ENCODE measurements at regions not wholly inside any gene's neighbourhood (a gene's known extent, or its start where the extent isn't known, plus 50 kb on each side); places are given as distances from the start of the nearest gene placed in this dataset.
"Not testable (repeated sequence)": the region's sequence is repeated elsewhere in the genome, so short reads cannot be mapped to it uniquely, and the experiment has no call there.

GRCh38 chr10:35858676-35859283 is 216.7 kb upstream of the FZD8 start:
- not testable (repeated sequence) for H3K27ac ChIP-seq (ENCODE audit: low read depth, low read length); H3K4me3 ChIP-seq (ENCODE audit: low read length); H3K9ac ChIP-seq (ENCODE audit: low read length); H3K36me3 ChIP-seq (ENCODE audit: control insufficient read depth, insufficient read depth, low read length); H3K27me3 ChIP-seq (ENCODE audit: control insufficient read depth, insufficient read depth, low read length); H3K4me1 ChIP-seq (ENCODE audit: control insufficient read depth, insufficient read depth, low read length)

- Histone ChIP-seq H3K27ac (ENCODE audit: low read depth, low read length) (no peak overlapping the region), H3K27me3 (ENCODE audit: control insufficient read depth, insufficient read depth, low read length) (no peaks in the 10 kb centered on the region), H3K9ac (ENCODE audit: low read length) (no peak overlapping the region), H3K4me3 (ENCODE audit: low read length) (no peak overlapping the region), H3K4me1 (ENCODE audit: control insufficient read depth, insufficient read depth, low read length) (no peaks in the 10 kb centered on the region), H3K36me3 (ENCODE audit: control insufficient read depth, insufficient read depth, low read length) (no peaks in the 10 kb centered on the region)
Observed at GRCh38 chr10:35857860-35858259, 215.8 kb upstream of the FZD8 start.

- Histone ChIP-seq H3K27me3 (ENCODE audit: control insufficient read depth, insufficient read depth, low read length) (no peaks in the 10 kb centered on the region), H3K36me3 (ENCODE audit: control insufficient read depth, insufficient read depth, low read length) (no peaks in the 10 kb centered on the region), H3K27ac (ENCODE audit: low read depth, low read length) (no peak overlapping the region), H3K4me3 (ENCODE audit: low read length) (no peak overlapping the region), H3K9ac (ENCODE audit: low read length) (no peak overlapping the region), H3K4me1 (ENCODE audit: control insufficient read depth, insufficient read depth, low read length) (no peaks in the 10 kb centered on the region)
Observed at GRCh38 chr10:35855155-35855947, 213.3 kb upstream of the FZD8 start.

GRCh38 chr10:35854661-35855060 is 212.6 kb upstream of the FZD8 start:
- Histone ChIP-seq H3K27ac (ENCODE audit: low read depth, low read length) (no peak overlapping the region), H3K4me1 (ENCODE audit: control insufficient read depth, insufficient read depth, low read length) (no peaks in the 10 kb centered on the region), H3K36me3 (ENCODE audit: control insufficient read depth, insufficient read depth, low read length) (no peaks in the 10 kb centered on the region), H3K27me3 (ENCODE audit: control insufficient read depth, insufficient read depth, low read length) (no peaks in the 10 kb centered on the region), H3K4me3 (ENCODE audit: low read length) (no peak overlapping the region), H3K9ac (ENCODE audit: low read length) (no peak overlapping the region)

GRCh38 chr10:35852721-35853120 is 210.6 kb upstream of the FZD8 start:
- Histone ChIP-seq H3K27ac (ENCODE audit: low read depth, low read length) (no peak overlapping the region), H3K9ac (ENCODE audit: low read length) (no peak overlapping the region), H3K4me3 (ENCODE audit: low read length) (no peak overlapping the region), H3K4me1 (ENCODE audit: control insufficient read depth, insufficient read depth, low read length) (no peaks in the 10 kb centered on the region), H3K36me3 (ENCODE audit: control insufficient read depth, insufficient read depth, low read length) (no peaks in the 10 kb centered on the region), H3K27me3 (ENCODE audit: control insufficient read depth, insufficient read depth, low read length) (no peaks in the 10 kb centered on the region)

GRCh38 chr10:35848412-35848811 is 206.3 kb upstream of the FZD8 start:
- H3K4me1 ChIP-seq (ENCODE audit: control insufficient read depth, insufficient read depth, low read length): no peaks in the 10 kb centered on the region
- no peak overlapping the region for H3K4me3 ChIP-seq (ENCODE audit: low read length)
- H3K36me3 ChIP-seq (ENCODE audit: control insufficient read depth, insufficient read depth, low read length): no peaks in the 10 kb centered on the region
- no peak overlapping the region for H3K27ac ChIP-seq (ENCODE audit: low read depth, low read length)
- H3K9ac ChIP-seq (ENCODE audit: low read length): no peak overlapping the region
- no peaks in the 10 kb centered on the region for H3K27me3 ChIP-seq (ENCODE audit: control insufficient read depth, insufficient read depth, low read length)

- H3K4me1 ChIP-seq (ENCODE audit: control insufficient read depth, insufficient read depth, low read length): no peaks in the 10 kb centered on the region
- no peak overlapping the region for H3K4me3 ChIP-seq (ENCODE audit: low read length)
- no peak overlapping the region for H3K9ac ChIP-seq (ENCODE audit: low read length)
- no peaks in the 10 kb centered on the region for H3K36me3 ChIP-seq (ENCODE audit: control insufficient read depth, insufficient read depth, low read length)
- H3K27me3 ChIP-seq (ENCODE audit: control insufficient read depth, insufficient read depth, low read length): no peaks in the 10 kb centered on the region
- no peak overlapping the region for H3K27ac ChIP-seq (ENCODE audit: low read depth, low read length)
Observed at GRCh38 chr10:35844686-35845085, 202.6 kb upstream of the FZD8 start.

GRCh38 chr10:35843524-35844181 is 201.6 kb upstream of the FZD8 start:
- H3K9ac ChIP-seq (ENCODE audit: low read length): no peak overlapping the region

GRCh38 chr10:35838054-35838453 is 196.0 kb upstream of the FZD8 start:
- Histone ChIP-seq H3K9ac (ENCODE audit: low read length) (no peak overlapping the region), H3K27me3 (ENCODE audit: control insufficient read depth, insufficient read depth, low read length) (no peaks in the 10 kb centered on the region), H3K4me1 (ENCODE audit: control insufficient read depth, insufficient read depth, low read length) (no peaks in the 10 kb centered on the region), H3K4me3 (ENCODE audit: low read length) (no peak overlapping the region), H3K36me3 (ENCODE audit: control insufficient read depth, insufficient read depth, low read length) (no peaks in the 10 kb centered on the region), H3K27ac (ENCODE audit: low read depth, low read length) (no peak overlapping the region)

More at GRCh38 chr10:35843524-35844181, 201.6 kb upstream of the FZD8 start:
- Histone ChIP-seq H3K4me1 (ENCODE audit: control insufficient read depth, insufficient read depth, low read length) (no peaks in the 10 kb centered on the region), H3K27me3 (ENCODE audit: control insufficient read depth, insufficient read depth, low read length) (no peaks in the 10 kb centered on the region), H3K36me3 (ENCODE audit: control insufficient read depth, insufficient read depth, low read length) (no peaks in the 10 kb centered on the region), H3K27ac (ENCODE audit: low read depth, low read length) (no peak overlapping the region), H3K4me3 (ENCODE audit: low read length) (no peak overlapping the region)

GRCh38 chr10:35835545-35835944 is 193.4 kb upstream of the FZD8 start:
- no peak overlapping the region for H3K4me3 ChIP-seq (ENCODE audit: low read length)
- no peak overlapping the region for H3K9ac ChIP-seq (ENCODE audit: low read length)
- no peaks in the 10 kb centered on the region for H3K4me1 ChIP-seq (ENCODE audit: control insufficient read depth, insufficient read depth, low read length)
- H3K27ac ChIP-seq (ENCODE audit: low read depth, low read length): no peak overlapping the region
- H3K36me3 ChIP-seq (ENCODE audit: control insufficient read depth, insufficient read depth, low read length): no peaks in the 10 kb centered on the region
- no peaks in the 10 kb centered on the region for H3K27me3 ChIP-seq (ENCODE audit: control insufficient read depth, insufficient read depth, low read length)

- H3K27ac ChIP-seq (ENCODE audit: low read depth, low read length): no peak overlapping the region
- H3K4me3 ChIP-seq (ENCODE audit: low read length): no peak overlapping the region
- no peak overlapping the region for H3K9ac ChIP-seq (ENCODE audit: low read length)
- no peaks in the 10 kb centered on the region for H3K4me1 ChIP-seq (ENCODE audit: control insufficient read depth, insufficient read depth, low read length)
- H3K27me3 ChIP-seq (ENCODE audit: control insufficient read depth, insufficient read depth, low read length): no peaks in the 10 kb centered on the region
- H3K36me3 ChIP-seq (ENCODE audit: control insufficient read depth, insufficient read depth, low read length): no peaks in the 10 kb centered on the region
Observed at GRCh38 chr10:35834877-35835494, 192.9 kb upstream of the FZD8 start.

- H3K36me3 ChIP-seq (ENCODE audit: control insufficient read depth, insufficient read depth, low read length): no peaks in the 10 kb centered on the region
- H3K27ac ChIP-seq (ENCODE audit: low read depth, low read length): no peak overlapping the region
- H3K4me1 ChIP-seq (ENCODE audit: control insufficient read depth, insufficient read depth, low read length): no peaks in the 10 kb centered on the region
- H3K27me3 ChIP-seq (ENCODE audit: control insufficient read depth, insufficient read depth, low read length): no peaks in the 10 kb centered on the region
- H3K9ac ChIP-seq (ENCODE audit: low read length): no peak overlapping the region
- no peak overlapping the region for H3K4me3 ChIP-seq (ENCODE audit: low read length)
Observed at GRCh38 chr10:35827783-35828182, 185.7 kb upstream of the FZD8 start.

Measured in rectal smooth muscle tissue (tissue), 1 donor.